Activated CD4-positive, CD25-positive, alpha-beta regulatory T cell treated with anti-CD3 and anti-CD28 coated beads, Interleukin-2, amount 50 U/mL, for 24 hours (primary cell): ENCODE measurements at regions not wholly inside any gene's neighbourhood (a gene's known extent, or its start where the extent isn't known, plus 50 kb on each side); places are given as distances from the start of the nearest gene placed in this dataset.

Source experiments
- ATAC-seq, 2 donors: fragments of 150-1000 bp; cut with Tn5 transposase; one replicate each; pipeline ENCODE4 v1.10.0; 2021; ENCODE audit warnings: mild to moderate bottlenecking in 1 of 2, moderate library complexity in 1 of 2

GRCh38 chr16:79918916-79919315 lies 318.4 kb upstream of the MAF start:
- ATAC-seq = no peak

GRCh38 chr16:79915761-79916160 lies 315.2 kb upstream of the MAF start:
- no peak for ATAC-seq

GRCh38 chr16:79914961-79915720 lies 314.6 kb upstream of the MAF start:
- no peak for ATAC-seq

- ATAC-seq = no peak
These were observed 312.2 kb upstream of the MAF start for GRCh38 chr16:79912592-79913310.

GRCh38 chr16:79911660-79912059 lies 311.1 kb upstream of the MAF start:
- ATAC-seq = no peak

GRCh38 chr16:79909571-79909970 lies 309.0 kb upstream of the MAF start:
- no peak for ATAC-seq

- ATAC-seq = no peak
These were observed 302.9 kb upstream of the MAF start for GRCh38 chr16:79903471-79903870.

- no peak for ATAC-seq
These were observed 301.8 kb upstream of the MAF start for GRCh38 chr16:79902351-79902750.

GRCh38 chr16:79901522-79901921 lies 301.0 kb upstream of the MAF start:
- ATAC-seq = no peak

GRCh38 chr16:79899716-79900115 lies 299.2 kb upstream of the MAF start:
- no peak for ATAC-seq

GRCh38 chr16:79899316-79899715 lies 298.8 kb upstream of the MAF start:
- no peak for ATAC-seq

- ATAC-seq = no peak
These were observed 298.2 kb upstream of the MAF start for GRCh38 chr16:79898703-79899102.

- ATAC-seq = no peak
These were observed 297.1 kb upstream of the MAF start for GRCh38 chr16:79897453-79898146.

GRCh38 chr16:79897104-79897452 lies 296.5 kb upstream of the MAF start:
- ATAC-seq = no peak

GRCh38 chr16:79895917-79896203 lies 295.3 kb upstream of the MAF start:
- no peak for ATAC-seq

GRCh38 chr16:79895053-79895916 lies 294.7 kb upstream of the MAF start:
- no peak for ATAC-seq

GRCh38 chr16:79893445-79893844 lies 292.9 kb upstream of the MAF start:
- ATAC-seq = no peak

- ATAC-seq = no peak
These were observed 291.7 kb upstream of the MAF start for GRCh38 chr16:79892278-79892677.

- ATAC-seq = no peak
These were observed 290.9 kb upstream of the MAF start for GRCh38 chr16:79891458-79891857.

GRCh38 chr16:79887541-79888540 lies 287.3 kb upstream of the MAF start:
- no peak for ATAC-seq

GRCh38 chr16:79885320-79885719 lies 284.8 kb upstream of the MAF start:
- no peak for ATAC-seq

- no peak for ATAC-seq
These were observed 283.0 kb upstream of the MAF start for GRCh38 chr16:79883494-79883893.
